Thoracic aorta (tissue), 2 donors: ENCODE measurements at regions not wholly inside any gene's neighbourhood (a gene's known extent, or its start where the extent isn't known, plus 50 kb on each side); places are given as distances from the start of the nearest gene placed in this dataset.

Experiments
- ATAC-seq: fragments of 150-250 bp; one replicate; pipeline ENCODE4 v1.8.0; 2017; ENCODE audit warnings: low read depth; ENCODE audit not compliant: insufficient number of reproducible peaks, low FRiP score
- DNase-seq: peaks from one replicate; pipeline ENCODE4 v3.0.0-alpha.2; 2020; ENCODE audit warnings: low spot score
- H3K27ac ChIP-seq, 2 donors: fragments of 200-600 bp; sonication (generic); 1 replicate in 1 of 2; 2 replicates in 1 of 2; pipeline ENCODE4 v1.5.1; 2016; ENCODE audit warnings: mild to moderate bottlenecking in 2 of 2, moderate library complexity in 2 of 2
- H3K27me3 ChIP-seq: fragments of 200-600 bp; sonication (generic); replicated peaks from 2 replicates; pipeline ENCODE4 v1.6.0; 2016; ENCODE audit warnings: mild to moderate bottlenecking; ENCODE audit not compliant: insufficient read depth
- H3K36me3 ChIP-seq: fragments of 200-600 bp; sonication (generic); one replicate; pipeline ENCODE4 v1.5.1; 2016
- H3K4me1 ChIP-seq, 2 donors: fragments of 200-600 bp; sonication (generic); 1 replicate in 1 of 2; 2 replicates in 1 of 2; pipeline versions ENCODE4 v1.5.1 to v1.6.0; 2016; ENCODE audit warnings: low read depth in 2 of 2, mild to moderate bottlenecking in 1 of 2; ENCODE audit not compliant: control insufficient read depth in 1 of 2
- H3K4me3 ChIP-seq: fragments of 200-600 bp; sonication (generic); 2 replicates; pipeline ENCODE4 v1.5.1; 2016; ENCODE audit warnings: mild to moderate bottlenecking
- H3K9me3 ChIP-seq: fragments of 200-600 bp; sonication (generic); 2 replicates; pipeline ENCODE4 v1.5.1; 2016
- CTCF ChIP-seq: fragments of 200-600 bp; sonication (generic); IDR thresholded peaks from one replicate; pipeline ENCODE4 v1.5.1; 2019; ENCODE audit warnings: antibody characterized with exemption

- no peak for ATAC-seq
These were observed 131.5 kb upstream of the KCNH8 start for GRCh38 chr3:19016851-19017250.

GRCh38 chr3:19013879-19014278 is 134.4 kb upstream of the KCNH8 start:
- DNase-seq, result no peak
- TF ChIP-seq CTCF, result no peak
- no peaks in the 10 kb centered on the region for H3K36me3 ChIP-seq
- ATAC-seq, result no peak
- H3K4me3 ChIP-seq, result no peak overlapping the region
- H3K9me3 ChIP-seq, result no peaks in the 10 kb centered on the region
- no peaks in the 10 kb centered on the region for H3K4me1 ChIP-seq
- H3K27me3 ChIP-seq, result no peaks in the 10 kb centered on the region
- H3K27ac ChIP-seq, result no peak overlapping the region

More at GRCh38 chr3:19016851-19017250, 131.5 kb upstream of the KCNH8 start:
- H3K9me3 ChIP-seq, result no peaks in the 10 kb centered on the region
- H3K4me3 ChIP-seq, result no peak overlapping the region
- no peaks in the 10 kb centered on the region for H3K4me1 ChIP-seq
- no peaks in the 10 kb centered on the region for H3K36me3 ChIP-seq
- H3K27ac ChIP-seq, result no peak overlapping the region
- DNase-seq, result no peak
- TF ChIP-seq CTCF, result no peak
- H3K27me3 ChIP-seq, result no peaks in the 10 kb centered on the region

- ATAC-seq (no peak), DNase-seq (no peak)
- Histone ChIP-seq H3K36me3 (no peaks in the 10 kb centered on the region), H3K4me3 (no peak overlapping the region), H3K27ac (no peak overlapping the region), H3K9me3 (no peaks in the 10 kb centered on the region), H3K4me1 (no peaks in the 10 kb centered on the region), H3K27me3 (no peaks in the 10 kb centered on the region)
- no peak for TF ChIP-seq CTCF
These were observed 135.5 kb upstream of the KCNH8 start for GRCh38 chr3:19012846-19013245.

- ATAC-seq, result no peak
- TF ChIP-seq CTCF, result no peak
- Histone ChIP-seq H3K27ac (no peak overlapping the region), H3K27me3 (no peaks in the 10 kb centered on the region), H3K9me3 (no peaks in the 10 kb centered on the region), H3K4me1 (peaks cover 0 to 5% of the 10 kb centered on the region in 2 donors), H3K4me3 (no peak overlapping the region), H3K36me3 (no peaks in the 10 kb centered on the region)
- no peak for DNase-seq
These were observed 145.7 kb upstream of the KCNH8 start for GRCh38 chr3:19002606-19003005.

- no peak for TF ChIP-seq CTCF
- Histone ChIP-seq H3K27me3 (no peaks in the 10 kb centered on the region), H3K9me3 (no peaks in the 10 kb centered on the region), H3K36me3 (no peaks in the 10 kb centered on the region), H3K4me1 (peaks cover 0 to 5% of the 10 kb centered on the region in 2 donors), H3K4me3 (no peak overlapping the region), H3K27ac (no peak overlapping the region)
- ATAC-seq (no peak), DNase-seq (no peak)
These were observed 150.2 kb upstream of the KCNH8 start for GRCh38 chr3:18998069-18998468.
